PC-3 (cell line): ENCODE measurements at regions not wholly inside any gene's neighbourhood (a gene's known extent, or its start where the extent isn't known, plus 50 kb on each side); places are given as distances from the start of the nearest gene placed in this dataset.

Experiments
- ATAC-seq: fragments of 200-7000 bp; cut with Tn5 transposase; 2 replicates; pipeline ENCODE4 v1.9.1; 2020; ENCODE audit warnings: mild to moderate bottlenecking, moderate library complexity
- BruUV-seq: library from RNA; stranded (reverse); fragments of 400-500 nt; replicated peaks from 2 replicates; lab custom pipeline; 2021; lab: Mats Ljungman, UMichigan
- CTCF ChIA-PET: fragments of 300-600 bp; sonication (Branson Sonifier 250); formaldehyde crosslinking; loops from one replicate; lab custom pipeline; 2022; ENCODE audit warnings: antibody characterized with exemption; lab: Charles Lee
- POLR2A ChIA-PET: fragments of 300-600 bp; sonication (Branson Sonifier 250); formaldehyde crosslinking; loops from one replicate; lab custom pipeline; 2022; ENCODE audit warnings: antibody characterized with exemption; ENCODE audit not compliant: unreplicated experiment; lab: Charles Lee
- DNase-seq: peaks from one replicate; pipeline ENCODE4 v3.0.0-alpha.2; 2015
- H2AFZ ChIP-seq: fragments of 300-600 bp; sonication (generic); 2 replicates; pipeline ENCODE4 v1.6.0; 2016; ENCODE audit warnings: antibody characterized with exemption, low read length
- H3F3A ChIP-seq: fragments of 300-600 bp; sonication (generic); one replicate; pipeline ENCODE4 v1.6.0; 2017; ENCODE audit warnings: antibody characterized with exemption, low read length, control low read depth, mild to moderate bottlenecking; ENCODE audit not compliant: unreplicated experiment
- H3K27ac ChIP-seq: fragments of 300-600 bp; sonication (generic); 2 replicates; pipeline ENCODE4 v1.5.1; 2016; ENCODE audit warnings: mild to moderate bottlenecking, low read length
- H3K27me3 ChIP-seq: fragments of 300-600 bp; sonication (generic); 2 replicates; pipeline ENCODE4 v1.6.1; 2016; ENCODE audit warnings: low read length, mixed read lengths
- H3K36me3 ChIP-seq: fragments of 300-600 bp; sonication (generic); 2 replicates; pipeline ENCODE4 v1.6.1; 2016; ENCODE audit warnings: low read depth, mixed run types, low read length, mixed read lengths
- H3K4me1 ChIP-seq: fragments of 300-600 bp; sonication (generic); 2 replicates; pipeline ENCODE4 v1.5.1; 2016; ENCODE audit warnings: low read length; ENCODE audit not compliant: insufficient read depth
- H3K4me2 ChIP-seq: fragments of 300-600 bp; sonication (generic); 2 replicates; pipeline ENCODE4 v1.6.0; 2016; ENCODE audit warnings: low read length
- H3K4me3 ChIP-seq: fragments of 300-600 bp; sonication (generic); 2 replicates; pipeline ENCODE4 v1.5.1; 2016; ENCODE audit warnings: mild to moderate bottlenecking, low read length, mixed read lengths
- H3K79me2 ChIP-seq: fragments of 300-600 bp; sonication (generic); 2 replicates; pipeline ENCODE4 v1.6.1; 2017; ENCODE audit warnings: low read length, mixed read lengths
- H3K9ac ChIP-seq: fragments of 300-600 bp; sonication (generic); 2 replicates; pipeline ENCODE4 v1.6.0; 2016; ENCODE audit warnings: mild to moderate bottlenecking, low read length
- H3K9me2 ChIP-seq: fragments of 300-600 bp; sonication (generic); replicated peaks from 2 replicates; pipeline ENCODE4 v1.6.1; 2016; ENCODE audit warnings: mixed run types, low read length, mixed read lengths
- H3K9me3 ChIP-seq: fragments of 300-600 bp; sonication (generic); 2 replicates; pipeline ENCODE4 v1.6.1; 2016; ENCODE audit warnings: low read length, mixed read lengths
- H4K20me1 ChIP-seq: fragments of 300-600 bp; sonication (generic); 2 replicates; pipeline ENCODE4 v1.6.1; 2016; ENCODE audit warnings: low read length, mixed read lengths
- CTCF ChIP-seq: fragments of 300-600 bp; sonication (generic); conservative IDR thresholded peaks from 2 replicates; pipeline ENCODE4 v1.5.1; 2017; ENCODE audit warnings: antibody characterized with exemption, low read depth, mild to moderate bottlenecking, low read length
- EZH2 ChIP-seq: fragments of 300-600 bp; sonication (generic); IDR thresholded peaks from one replicate; pipeline ENCODE4 v1.6.1; 2017; ENCODE audit warnings: antibody characterized with exemption, mild to moderate bottlenecking, low read length; ENCODE audit not compliant: unreplicated experiment
- EZH2phosphoT487 ChIP-seq: fragments of 300-600 bp; sonication (generic); IDR thresholded peaks from 2 replicates; pipeline ENCODE4 v1.6.1; 2018; ENCODE audit warnings: mild to moderate bottlenecking, antibody characterized with exemption, low read length, borderline replicate concordance
- intact Hi-C: fragments of 100-400 bp; cut with micrococcal nuclease; formaldehyde crosslinking; loops from 2 replicates; pipeline ENCODE4 v1.9.0; 2023

GRCh38 chr5:87746341-87746740, 333.6 kb upstream of the CCNH start:
- Histone ChIP-seq H3K4me3 (peak overlapping the region; percentile 0; the same call in 1 of the 2 replicates), H3K4me2 (peak overlapping the region; percentile 41), H2AFZ (no peak overlapping the region), H3K4me1 (peaks cover 33% of the 10 kb centered on the region), H3K9me2 (no peaks in the 10 kb centered on the region), H3K79me2 (no peaks in the 10 kb centered on the region), H3K36me3 (no peaks in the 10 kb centered on the region), H3F3A (peaks cover 4% of the 10 kb centered on the region), H3K27me3 (no peaks in the 10 kb centered on the region), H3K9ac (peak overlapping the region; percentile 14), H3K9me3 (no peaks in the 10 kb centered on the region), H3K27ac (peak overlapping the region; percentile 78), H4K20me1 (no peaks in the 10 kb centered on the region)
- no peak for TF ChIP-seq EZH2phosphoT487
- no peak for TF ChIP-seq EZH2
- no peak for TF ChIP-seq CTCF
- ATAC-seq (peak; percentile 6), DNase-seq (no peak)
- POLR2A ChIA-PET: no interaction called here
- TSS peak; percentile 95 for BruUV-seq
- CTCF ChIA-PET: no interaction called here
- intact Hi-C loops: no loop called here

DNA sequence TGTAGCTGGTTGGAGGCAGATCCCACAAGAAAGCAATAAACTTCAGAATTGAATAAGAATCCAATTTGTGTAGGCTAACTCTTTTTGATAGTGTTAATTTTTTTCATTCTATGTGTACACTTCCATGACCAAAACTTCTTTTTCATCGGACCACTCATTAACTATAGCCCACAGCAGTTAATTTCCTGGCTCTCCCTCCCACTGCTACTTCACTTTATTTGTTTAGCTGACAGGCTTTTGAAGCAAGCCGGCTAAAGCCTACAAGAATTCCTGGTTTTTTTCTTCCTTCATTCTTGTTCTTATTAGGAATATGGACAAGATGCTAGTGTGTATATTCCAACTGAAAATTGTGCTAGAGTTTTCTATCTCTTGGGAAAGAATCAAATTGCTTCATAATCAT, 329.2 kb upstream of the CCNH start:
- Histone ChIP-seq H3K27ac (no peak overlapping the region), H3K9ac (no peak overlapping the region), H3K9me3 (no peaks in the 10 kb centered on the region), H2AFZ (no peak overlapping the region), H3K4me2 (no peak overlapping the region), H4K20me1 (no peaks in the 10 kb centered on the region), H3K9me2 (no peaks in the 10 kb centered on the region), H3K4me3 (no peak overlapping the region), H3F3A (peaks cover 4% of the 10 kb centered on the region), H3K79me2 (no peaks in the 10 kb centered on the region), H3K4me1 (peaks cover 17% of the 10 kb centered on the region), H3K27me3 (no peaks in the 10 kb centered on the region), H3K36me3 (no peaks in the 10 kb centered on the region)
- TF ChIP-seq EZH2: no peak
- TF ChIP-seq CTCF: no peak
- TF ChIP-seq EZH2phosphoT487: no peak
- intact Hi-C loops: no loop called here
- POLR2A ChIA-PET: interaction anchor here (0.7 kb wide), 1 partner anchor 540 kb away, joined by 3 read pairs; no protein-coding TSS in a partner anchor
- CTCF ChIA-PET: no interaction called here
- BruUV-seq: no TSS peak
- DNase-seq (no peak), ATAC-seq (no peak)

DNA sequence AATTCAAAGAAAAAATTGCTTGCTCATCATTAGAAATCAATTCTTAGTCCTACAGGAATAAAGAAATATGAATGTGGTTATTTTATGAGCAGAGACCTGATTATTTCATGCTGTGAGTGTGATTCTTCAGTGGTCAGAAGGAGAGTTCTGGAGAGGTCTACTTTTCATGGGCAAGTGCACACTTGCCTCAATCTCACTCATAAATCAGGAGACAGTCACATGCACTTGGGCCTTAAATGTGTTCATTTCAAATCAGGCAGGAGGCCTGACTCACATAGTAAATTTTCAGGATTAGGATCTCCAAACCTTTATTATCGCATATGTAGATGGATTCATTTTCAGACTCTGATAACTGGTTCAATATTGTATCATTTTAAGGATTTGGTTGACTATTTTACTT, 323.2 kb upstream of the CCNH start:
- ATAC-seq (no peak), DNase-seq (no peak)
- no TSS peak for BruUV-seq
- Histone ChIP-seq H3K4me3 (no peak overlapping the region), H3K9me3 (no peaks in the 10 kb centered on the region), H3K36me3 (no peaks in the 10 kb centered on the region), H2AFZ (no peak overlapping the region), H3K79me2 (no peaks in the 10 kb centered on the region), H3K4me2 (no peak overlapping the region), H3K9ac (no peak overlapping the region), H3F3A (no peaks in the 10 kb centered on the region), H4K20me1 (no peaks in the 10 kb centered on the region), H3K9me2 (no peaks in the 10 kb centered on the region), H3K27ac (no peak overlapping the region), H3K4me1 (no peaks in the 10 kb centered on the region), H3K27me3 (no peaks in the 10 kb centered on the region)
- ChIA-PET POLR2A (no interaction called here), CTCF (no interaction called here)
- no peak for TF ChIP-seq EZH2phosphoT487
- TF ChIP-seq CTCF: no peak
- no peak for TF ChIP-seq EZH2
- intact Hi-C loops: no loop called here
